Gastroesophageal sphincter (tissue), 3 donors: ENCODE measurements at regions not wholly inside any gene's neighbourhood (a gene's known extent, or its start where the extent isn't known, plus 50 kb on each side); places are given as distances from the start of the nearest gene placed in this dataset.

Experiments
- POLR2A ChIP-seq, 2 donors: fragments of 450-650 bp; IDR thresholded peaks; one replicate each; pipeline ENCODE4 v1.6.1; 2017; ENCODE audit warnings: antibody characterized with exemption in 2 of 2, mild to moderate bottlenecking in 2 of 2, moderate library complexity in 1 of 2
- POLR2AphosphoS5 ChIP-seq: sonication (generic); formaldehyde crosslinking; IDR thresholded peaks from one replicate; pipeline ENCODE4 v1.6.1; 2017; ENCODE audit warnings: antibody characterized with exemption
- TF ChIP-seq, protein P1 (sequence below), 4 experiments: fragments of 200-600 bp in 2 of 4; fragments of 450-650 bp in 2 of 4; sonication (generic) in 1 of 4; IDR thresholded peaks; one replicate each; pipeline ENCODE4 v1.5.1; 2017 to 2019; ENCODE audit warnings: antibody characterized with exemption in 4 of 4, mild to moderate bottlenecking in 2 of 4, moderate library complexity in 2 of 4

- TF ChIP-seq POLR2A (IDR thresholded peaks at IDR 0.05): no peak
- TF ChIP-seq POLR2AphosphoS5: no peak
- TF ChIP-seq, protein P1, sequence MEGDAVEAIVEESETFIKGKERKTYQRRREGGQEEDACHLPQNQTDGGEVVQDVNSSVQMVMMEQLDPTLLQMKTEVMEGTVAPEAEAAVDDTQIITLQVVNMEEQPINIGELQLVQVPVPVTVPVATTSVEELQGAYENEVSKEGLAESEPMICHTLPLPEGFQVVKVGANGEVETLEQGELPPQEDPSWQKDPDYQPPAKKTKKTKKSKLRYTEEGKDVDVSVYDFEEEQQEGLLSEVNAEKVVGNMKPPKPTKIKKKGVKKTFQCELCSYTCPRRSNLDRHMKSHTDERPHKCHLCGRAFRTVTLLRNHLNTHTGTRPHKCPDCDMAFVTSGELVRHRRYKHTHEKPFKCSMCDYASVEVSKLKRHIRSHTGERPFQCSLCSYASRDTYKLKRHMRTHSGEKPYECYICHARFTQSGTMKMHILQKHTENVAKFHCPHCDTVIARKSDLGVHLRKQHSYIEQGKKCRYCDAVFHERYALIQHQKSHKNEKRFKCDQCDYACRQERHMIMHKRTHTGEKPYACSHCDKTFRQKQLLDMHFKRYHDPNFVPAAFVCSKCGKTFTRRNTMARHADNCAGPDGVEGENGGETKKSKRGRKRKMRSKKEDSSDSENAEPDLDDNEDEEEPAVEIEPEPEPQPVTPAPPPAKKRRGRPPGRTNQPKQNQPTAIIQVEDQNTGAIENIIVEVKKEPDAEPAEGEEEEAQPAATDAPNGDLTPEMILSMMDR (IDR thresholded peaks at IDR 0.05): no peak
Observed at GRCh38 chr4:149961876-149962597, 116.2 kb upstream of the DCLK2 start.
